ENCODE measurements at regions not wholly inside any gene's neighbourhood (a gene's known extent, or its start where the extent isn't known, plus 50 kb on each side); places are given as distances from the start of the nearest gene placed in this dataset.

GRCh38 chr20:50266293-50267040, 75.8 kb downstream of the CEBPB start:
- no peak for DNase-seq (ENCODE audit: low read depth)
- no peak overlapping the region for H3K4me3 ChIP-seq (ENCODE audit: low read length)
- TF ChIP-seq CTCF (conservative IDR thresholded peaks at IDR 0.05; ENCODE audit: low read length): no peak

GRCh38 chr20:50267041-50267865, 76.6 kb downstream of the CEBPB start:
- peak; percentile 9; the same call in 1 of the 2 replicates for TF ChIP-seq CTCF (conservative IDR thresholded peaks at IDR 0.05; ENCODE audit: low read length)
- H3K4me3 ChIP-seq (ENCODE audit: low read length): no peak overlapping the region
- DNase-seq (ENCODE audit: low read depth): peak; percentile 89

GRCh38 chr20:50267866-50268219, 77.2 kb downstream of the CEBPB start:
- no peak for TF ChIP-seq CTCF (conservative IDR thresholded peaks at IDR 0.05; ENCODE audit: low read length)
- no peak overlapping the region for H3K4me3 ChIP-seq (ENCODE audit: low read length)
- no peak for DNase-seq (ENCODE audit: low read depth)

- DNase-seq (ENCODE audit: low read depth): no peak
- TF ChIP-seq CTCF (conservative IDR thresholded peaks at IDR 0.05; ENCODE audit: low read length): no peak
- no peak overlapping the region for H3K4me3 ChIP-seq (ENCODE audit: low read length)
Observed at GRCh38 chr20:50269091-50270033, 78.7 kb downstream of the CEBPB start.

GRCh38 chr20:50270034-50270395, 79.4 kb downstream of the CEBPB start:
- no peak overlapping the region for H3K4me3 ChIP-seq (ENCODE audit: low read length)
- no peak for DNase-seq (ENCODE audit: low read depth)
- TF ChIP-seq CTCF (conservative IDR thresholded peaks at IDR 0.05; ENCODE audit: low read length): no peak

- no peak for TF ChIP-seq CTCF (conservative IDR thresholded peaks at IDR 0.05; ENCODE audit: low read length)
- no peak for DNase-seq (ENCODE audit: low read depth)
- H3K4me3 ChIP-seq (ENCODE audit: low read length): no peak overlapping the region
Observed at GRCh38 chr20:50270569-50270968, 79.9 kb downstream of the CEBPB start.

All from AG10803 (cell line).